GM23248 (cell line): ENCODE measurements at regions not wholly inside any gene's neighbourhood (a gene's known extent, or its start where the extent isn't known, plus 50 kb on each side); places are given as distances from the start of the nearest gene placed in this dataset.

Source experiments
- EZH2 ChIP-seq: fragments of 200-600 bp; sonication (generic); IDR thresholded peaks from 2 replicates; pipeline ENCODE4 v1.6.1; 2018; ENCODE audit warnings: antibody characterized with exemption, mild to moderate bottlenecking; ENCODE audit not compliant: insufficient read depth, poor library complexity, severe bottlenecking
- EZH2phosphoT487 ChIP-seq: fragments of 200-600 bp; sonication (generic); IDR thresholded peaks from 2 replicates; pipeline ENCODE4 v1.6.1; 2018; ENCODE audit warnings: antibody characterized with exemption, moderate library complexity, mild to moderate bottlenecking, low read depth; ENCODE audit not compliant: insufficient read depth

GRCh38 chr9:100718717-100719116, 140.8 kb downstream of the CAVIN4 start:
- TF ChIP-seq EZH2 (no peak), EZH2phosphoT487 (no peak)
